Erythroblast (primary cell): ENCODE measurements at regions not wholly inside any gene's neighbourhood (a gene's known extent, or its start where the extent isn't known, plus 50 kb on each side); places are given as distances from the start of the nearest gene placed in this dataset.

ENCODE experiments used
- GATA1 ChIP-seq: IDR thresholded peaks from 2 replicates; pipeline ENCODE4 v1.6.1; 2011; ENCODE audit warnings: low read depth, mild to moderate bottlenecking, control low read depth, low read length, moderate library complexity
- POLR2A ChIP-seq: IDR thresholded peaks from 2 replicates; pipeline ENCODE4 v1.6.1; 2011; ENCODE audit warnings: mild to moderate bottlenecking, low read length

DNA sequence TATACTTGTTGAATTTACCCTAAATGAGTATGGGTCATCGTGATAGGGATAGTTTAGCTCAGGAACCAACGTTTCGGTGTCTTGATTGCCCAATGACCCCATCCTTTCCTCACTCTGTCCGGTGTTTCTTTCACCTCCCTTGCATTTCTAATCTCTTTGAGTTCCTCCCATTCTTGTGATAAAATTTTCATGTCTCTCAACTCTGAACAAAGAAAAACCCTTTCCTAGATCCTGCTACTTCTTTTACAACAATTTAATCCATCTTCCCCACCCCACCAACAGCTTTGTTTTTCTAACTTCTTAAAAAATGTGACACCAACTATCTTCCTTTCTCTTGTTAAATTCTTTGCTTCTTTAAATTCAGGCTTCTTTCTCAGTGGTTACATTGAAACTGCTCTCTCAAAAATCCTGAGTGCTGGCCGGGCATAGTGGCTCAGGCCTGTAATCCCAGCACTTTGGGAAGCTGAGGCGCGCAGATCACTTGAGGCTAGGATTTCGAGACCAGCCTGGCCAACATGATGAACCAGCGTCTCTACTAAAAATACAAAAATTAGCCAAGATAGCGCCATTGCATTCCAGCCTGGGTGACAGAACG is 130.3 kb upstream of the MINDY3 start:
- no peak for TF ChIP-seq POLR2A
- no peak for TF ChIP-seq GATA1
